ENCODE measurements at regions not wholly inside any gene's neighbourhood (a gene's known extent, or its start where the extent isn't known, plus 50 kb on each side); places are given as distances from the start of the nearest gene placed in this dataset.
"Not testable (repeated sequence)": the region's sequence is repeated elsewhere in the genome, so short reads cannot be mapped to it uniquely, and the experiment has no call there.

DNA sequence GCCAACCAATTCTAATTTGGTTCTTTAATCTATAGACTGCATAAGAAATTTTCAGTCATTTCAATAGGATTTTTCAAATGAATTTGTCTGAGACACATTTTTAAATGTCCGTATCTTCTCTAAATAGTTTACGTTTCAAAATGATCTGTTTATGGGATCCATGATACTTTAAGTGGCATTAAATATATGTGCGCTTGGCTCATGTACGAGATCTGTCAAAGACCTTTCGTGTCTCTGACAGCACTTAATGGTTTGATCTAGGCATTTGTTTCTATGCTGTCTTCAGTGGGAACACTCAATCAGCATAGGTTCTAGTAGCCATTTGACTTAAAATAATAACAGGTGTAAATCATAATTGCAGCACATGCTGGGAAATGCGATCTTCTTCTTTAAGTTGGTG, 731.0 kb downstream of the CENPC start:
- FAIRE-seq: no peak

DNA sequence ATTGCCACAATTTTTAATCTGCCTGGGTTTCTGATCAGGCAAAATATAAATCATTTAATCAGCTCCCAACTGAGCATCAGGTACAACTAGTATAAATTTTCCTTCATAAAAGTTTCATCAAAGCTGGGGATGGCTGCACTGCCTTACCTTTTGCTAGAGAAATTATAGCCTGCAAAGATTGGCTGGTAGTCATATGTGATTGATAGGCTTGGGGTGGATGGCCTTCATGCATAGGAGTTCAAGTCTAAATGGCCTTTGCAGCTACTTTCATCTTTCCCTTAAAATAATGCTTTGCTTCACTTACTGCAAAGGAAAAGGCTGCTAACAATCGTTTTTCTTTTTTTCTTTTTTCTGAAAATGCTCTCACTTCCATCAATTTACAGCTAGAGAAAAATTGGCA, 739.7 kb downstream of the CENPC start:
- FAIRE-seq: no peak

DNA sequence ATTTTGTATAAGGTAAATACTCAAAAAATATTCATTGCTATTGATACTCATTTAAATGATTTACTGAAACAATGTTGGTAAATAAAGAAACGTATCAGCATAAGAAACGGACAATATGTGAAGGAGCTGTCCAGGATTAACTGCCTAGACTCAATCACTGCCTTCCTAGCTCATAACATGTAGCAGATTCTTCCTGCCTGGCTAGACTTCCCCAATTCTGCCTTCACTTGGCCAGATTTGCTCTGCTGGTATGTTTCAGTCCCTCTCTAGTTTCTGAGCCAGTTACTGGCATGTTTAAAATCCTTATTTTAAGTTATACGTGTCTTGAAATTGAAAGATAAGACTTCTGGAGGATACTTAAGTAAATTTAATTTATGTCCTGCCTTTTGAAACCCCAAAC, 740.3 kb downstream of the CENPC start:
- FAIRE-seq: no peak

DNA sequence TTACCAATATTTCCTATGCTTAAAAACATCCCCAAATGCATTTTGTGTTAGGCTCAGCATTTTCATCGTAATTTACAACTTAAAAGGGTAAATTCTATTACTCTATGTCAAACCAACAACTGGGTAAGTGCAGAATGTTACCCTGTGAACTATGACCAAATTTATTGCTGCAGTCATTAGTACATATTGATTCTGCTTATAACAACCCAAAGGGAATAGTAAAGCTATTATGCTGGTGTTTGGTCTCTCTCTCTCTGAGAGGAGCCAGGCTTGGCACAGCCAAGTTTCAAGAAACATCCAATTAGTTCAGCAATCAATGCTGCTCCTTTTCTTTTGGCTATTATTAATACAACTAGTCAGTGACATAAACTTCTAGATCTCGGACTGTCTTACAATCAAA, 747.7 kb downstream of the CENPC start:
- no peak for FAIRE-seq

DNA sequence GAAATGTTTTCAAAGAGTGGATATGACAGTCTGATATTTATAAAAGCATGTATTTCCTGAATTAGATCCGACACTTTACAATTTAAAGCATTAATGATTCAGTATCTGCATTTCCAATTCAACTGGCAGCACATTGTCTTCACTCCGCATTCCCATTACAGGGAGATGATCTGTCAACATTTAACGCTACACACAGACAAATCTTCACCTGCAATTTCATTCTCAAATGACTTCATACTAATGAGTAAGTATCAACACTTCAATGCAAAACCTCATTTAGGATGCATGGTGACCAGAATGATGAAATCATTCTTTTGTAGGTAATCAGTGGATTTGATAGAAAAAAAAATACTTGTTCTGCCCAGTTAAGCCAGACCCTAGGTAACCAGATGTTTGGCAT, 749.6 kb downstream of the CENPC start:
- FAIRE-seq: no peak

DNA sequence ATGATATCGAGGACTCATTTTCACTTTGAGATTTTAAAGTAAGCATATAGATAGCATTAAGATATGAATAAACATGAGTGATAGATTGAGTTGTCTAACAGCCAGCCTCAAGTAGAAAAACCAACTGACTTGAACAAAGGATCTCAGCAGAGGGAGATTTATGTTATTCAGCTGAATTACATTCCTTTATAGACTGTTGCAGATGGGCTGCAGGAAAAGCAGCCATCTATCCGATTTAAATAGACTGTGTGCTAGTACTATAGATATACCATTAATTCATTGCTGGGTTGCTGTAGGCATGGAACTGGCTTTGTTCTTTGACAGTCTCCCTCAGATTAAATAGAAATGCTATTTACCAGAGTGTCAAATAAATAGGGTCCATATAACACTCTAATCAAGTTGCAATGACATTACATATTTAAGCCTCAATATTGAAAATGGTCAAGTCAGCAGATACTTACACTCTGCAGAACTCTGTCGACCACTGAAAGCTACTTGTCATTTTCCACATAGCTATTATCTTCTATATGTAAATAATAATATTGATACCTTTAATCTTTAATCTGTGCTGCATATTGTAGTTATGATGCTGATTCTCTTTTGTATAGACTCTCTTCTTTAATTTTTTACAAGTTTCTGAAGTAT, 750.8 kb downstream of the CENPC start:
- no peak for FAIRE-seq

DNA sequence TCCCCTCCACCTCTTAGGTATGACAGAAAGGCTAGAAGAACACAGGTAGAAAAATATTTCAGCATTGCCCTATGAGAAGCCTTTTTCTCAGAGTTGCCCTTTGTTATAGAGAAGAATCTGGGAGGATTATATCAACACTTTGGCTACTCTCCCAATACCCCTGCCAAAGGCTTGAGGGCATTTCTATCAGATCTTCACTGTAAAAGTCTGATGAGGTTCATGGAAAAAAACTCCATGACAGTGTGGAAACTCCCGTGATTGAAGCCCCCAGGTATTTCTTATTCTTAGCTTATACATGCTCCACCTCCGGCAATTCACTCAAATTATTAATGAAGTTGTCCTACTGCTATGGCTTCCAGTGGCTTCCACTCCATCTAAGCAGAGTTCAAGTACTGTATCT, 753.6 kb downstream of the CENPC start:
- no peak for FAIRE-seq

DNA sequence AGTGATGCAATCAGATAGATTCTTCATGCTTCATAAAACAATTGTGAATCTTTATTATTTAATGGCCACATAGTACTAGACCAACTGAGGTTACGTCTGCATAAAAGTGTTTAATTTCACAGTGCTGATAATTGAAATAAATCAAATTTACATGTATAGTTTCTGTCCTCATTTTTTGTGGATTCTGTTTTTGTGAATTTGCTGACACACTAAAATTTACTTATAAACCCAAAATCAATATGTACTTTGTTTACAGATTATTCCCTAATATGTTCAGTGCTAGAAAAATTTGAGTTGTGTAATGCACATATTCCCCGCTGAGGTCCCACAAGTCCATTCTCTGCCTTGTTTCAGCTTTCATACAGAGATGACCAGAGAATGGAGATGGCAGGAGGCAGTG, 759.8 kb downstream of the CENPC start:
- no peak for FAIRE-seq

DNA sequence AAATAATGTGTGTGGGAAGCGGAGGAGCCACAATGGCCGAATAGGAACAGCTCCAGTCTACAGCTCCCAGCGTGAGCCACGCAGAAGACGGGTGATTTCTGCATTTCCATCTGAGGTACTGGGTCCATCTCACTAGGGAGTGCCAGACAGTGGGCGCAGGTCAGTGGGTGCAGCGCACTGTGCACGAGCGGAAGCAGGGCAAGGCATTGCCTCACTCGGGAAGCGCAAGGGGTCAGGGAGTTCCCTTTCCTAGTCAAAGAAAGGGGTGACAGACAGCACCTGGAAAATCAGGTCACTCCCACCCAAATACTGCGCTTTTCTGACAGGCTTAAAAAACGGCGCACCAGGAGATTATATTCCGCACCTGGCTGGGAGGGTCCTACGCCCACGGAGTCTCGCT, 762.6 kb downstream of the CENPC start:
- FAIRE-seq: not testable (repeated sequence)

DNA sequence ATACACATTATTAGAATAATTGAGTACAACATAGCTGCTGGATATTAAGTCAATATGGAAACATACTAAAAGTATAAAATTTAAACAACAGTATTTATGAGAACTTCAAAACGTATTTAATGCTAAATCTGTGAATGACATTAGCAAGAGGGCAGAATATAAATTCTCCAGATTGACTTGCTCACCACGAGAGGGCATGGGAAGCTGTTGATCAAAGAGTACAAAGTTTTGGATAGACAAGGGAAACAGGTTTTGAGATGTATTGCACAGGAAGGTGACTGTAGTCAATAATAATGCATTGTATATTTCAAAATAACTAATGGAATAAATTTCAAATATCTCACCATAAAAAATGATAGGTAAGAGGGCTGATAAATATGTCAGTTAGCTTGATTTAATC, 768.2 kb downstream of the CENPC start:
- no peak for FAIRE-seq

DNA sequence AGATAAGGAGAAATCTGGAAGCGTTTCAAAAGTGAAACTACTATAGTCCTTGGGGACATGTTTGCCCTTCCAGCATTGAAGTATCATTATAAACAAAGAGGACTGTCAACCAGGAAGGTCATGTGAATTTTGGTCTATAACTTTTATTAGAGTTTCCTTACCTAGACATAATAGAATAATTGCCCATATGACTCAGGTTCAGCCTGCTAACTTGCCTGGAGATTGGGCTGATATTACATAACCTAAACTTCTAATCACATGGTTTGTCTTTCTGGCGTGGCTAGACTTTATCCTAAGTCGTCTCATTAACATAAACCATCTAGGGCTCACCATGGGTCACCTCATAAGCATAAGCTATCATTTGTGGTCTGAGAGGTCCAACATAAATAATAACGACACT, 775.9 kb downstream of the CENPC start:
- FAIRE-seq: no peak

DNA sequence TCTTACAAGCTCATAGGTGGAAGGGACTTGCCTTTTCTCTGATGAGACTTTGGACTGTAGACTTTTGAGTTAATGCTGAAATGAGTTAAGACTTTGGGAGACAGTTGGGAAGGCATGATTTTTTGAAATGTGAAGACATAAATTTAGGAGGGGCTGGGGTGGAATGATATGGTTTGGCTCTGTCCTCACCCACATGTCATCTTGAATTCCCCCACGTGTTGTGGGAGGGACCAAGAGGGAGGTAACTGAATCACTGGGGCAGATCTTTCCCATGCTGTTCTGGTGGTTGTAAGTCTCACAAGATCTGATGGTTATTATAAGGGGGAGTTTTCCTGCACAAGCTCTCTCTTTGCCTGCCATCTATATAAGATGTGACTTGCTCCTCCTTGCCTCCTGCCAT, 777.9 kb downstream of the CENPC start:
- FAIRE-seq: no peak

DNA sequence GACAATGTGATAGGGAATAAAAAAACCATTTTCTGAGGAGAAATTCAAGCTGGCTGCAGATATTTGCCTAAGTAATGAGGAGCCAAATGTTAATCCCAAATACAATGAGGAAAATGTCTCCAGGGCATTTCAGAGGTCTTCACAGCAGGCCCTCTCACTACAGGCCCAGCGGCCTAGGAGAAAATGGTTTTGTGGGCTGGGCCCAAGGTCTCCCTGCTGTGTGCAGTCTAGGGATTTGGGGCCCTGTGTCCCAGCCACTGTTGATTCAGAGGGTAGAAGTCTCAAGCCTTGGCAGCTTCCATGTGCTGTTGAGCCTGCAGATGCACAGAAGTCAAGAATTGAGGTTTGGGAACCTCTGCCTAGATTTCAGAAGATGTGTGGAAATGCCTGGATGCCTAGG, 778.7 kb downstream of the CENPC start:
- no peak for FAIRE-seq

DNA sequence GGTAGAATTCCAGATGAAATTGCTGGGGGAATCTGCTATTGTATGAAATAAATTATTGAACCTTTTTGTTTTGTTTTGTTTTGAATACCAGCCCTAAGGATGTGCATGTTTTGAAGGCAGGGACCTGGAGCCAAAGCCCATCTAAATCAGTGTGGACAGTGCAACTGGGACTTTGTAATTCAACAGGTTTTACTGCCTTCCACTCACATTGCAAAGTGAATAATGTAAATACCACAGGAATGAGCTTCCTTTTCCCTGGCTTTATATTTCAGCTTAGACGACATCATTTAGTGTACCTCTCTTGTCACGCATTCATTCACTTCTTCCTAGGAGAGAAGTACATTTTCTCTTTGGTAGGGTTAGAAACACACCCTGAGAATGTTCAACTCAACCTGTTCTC, 795.0 kb downstream of the CENPC start:
- FAIRE-seq: no peak

DNA sequence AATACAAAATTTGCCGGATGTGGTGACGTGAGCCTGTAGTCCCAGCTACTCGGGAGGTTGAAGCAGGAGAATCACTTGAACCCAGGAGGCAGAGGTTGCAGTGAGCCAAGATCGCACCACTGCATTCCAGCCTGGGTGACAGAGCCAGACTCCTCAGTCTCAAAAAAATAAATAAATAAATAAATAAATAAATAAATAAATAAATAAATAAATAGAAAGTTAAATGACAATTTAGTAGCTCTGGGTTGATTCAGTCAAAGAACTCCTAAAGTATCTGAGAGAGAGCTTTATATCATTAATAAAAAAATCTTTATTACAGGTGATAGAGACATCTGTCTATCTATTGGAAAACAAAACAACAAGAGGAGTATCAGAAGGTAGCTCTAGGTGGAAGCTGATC, 798.4 kb downstream of the CENPC start:
- FAIRE-seq: not testable (repeated sequence)

DNA sequence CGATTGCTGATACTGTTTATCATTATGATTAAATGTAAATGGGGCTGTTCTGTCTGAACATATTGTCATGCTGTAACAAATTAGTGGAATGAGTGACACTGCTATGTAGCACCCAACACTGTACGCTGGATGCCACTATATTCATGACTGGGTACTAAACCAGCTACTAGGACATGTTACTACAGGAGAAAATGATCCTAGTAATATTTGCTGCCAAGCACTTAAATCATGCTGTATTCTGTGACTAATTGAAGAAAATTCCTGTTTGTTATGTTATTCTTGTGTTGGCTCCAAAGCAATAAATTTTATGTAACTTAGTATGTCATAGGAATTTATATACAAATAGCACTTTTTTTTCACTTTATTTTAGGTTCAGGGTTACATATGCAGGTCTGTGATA, 804.2 kb downstream of the CENPC start:
- no peak for FAIRE-seq

DNA sequence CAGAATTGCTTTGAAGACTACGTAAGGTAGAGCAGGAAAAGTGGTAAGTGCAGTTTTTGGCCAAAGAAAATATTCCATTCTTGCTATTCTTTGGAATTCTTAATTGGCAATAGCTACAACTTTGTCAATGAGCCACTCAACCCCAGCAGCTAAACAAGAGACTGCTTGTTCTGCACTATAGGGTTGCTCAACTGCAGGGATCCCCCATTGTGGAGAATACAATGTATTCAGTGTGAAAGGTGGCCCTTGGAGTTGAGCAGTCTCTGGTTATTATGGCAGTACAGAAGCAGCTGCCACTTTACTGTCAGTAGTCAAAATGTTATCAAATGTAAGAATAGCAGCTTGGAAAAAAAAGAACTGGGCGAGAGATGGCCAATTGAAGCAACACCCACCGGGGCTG, 808.7 kb downstream of the CENPC start:
- FAIRE-seq: no peak

DNA sequence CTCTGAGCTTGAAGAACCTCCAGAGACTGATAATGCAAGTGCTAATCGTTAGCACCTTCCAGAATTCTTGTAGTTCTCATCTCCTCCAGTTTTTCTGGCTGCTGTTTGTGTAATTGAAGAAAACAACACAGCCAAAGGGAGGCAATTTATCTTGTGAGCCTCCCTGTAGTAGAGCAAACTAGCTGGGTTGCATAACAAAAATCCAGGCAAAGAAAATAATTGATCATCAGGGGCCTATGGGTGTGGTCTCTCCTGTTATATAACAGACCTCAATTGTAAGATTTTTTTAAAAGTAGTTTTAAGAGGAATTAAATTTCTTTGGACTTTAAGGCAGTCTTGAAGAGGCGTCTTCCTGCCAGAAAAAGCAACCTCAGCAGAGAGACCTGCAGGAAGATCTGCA, 817.0 kb downstream of the CENPC start:
- FAIRE-seq: no peak

DNA sequence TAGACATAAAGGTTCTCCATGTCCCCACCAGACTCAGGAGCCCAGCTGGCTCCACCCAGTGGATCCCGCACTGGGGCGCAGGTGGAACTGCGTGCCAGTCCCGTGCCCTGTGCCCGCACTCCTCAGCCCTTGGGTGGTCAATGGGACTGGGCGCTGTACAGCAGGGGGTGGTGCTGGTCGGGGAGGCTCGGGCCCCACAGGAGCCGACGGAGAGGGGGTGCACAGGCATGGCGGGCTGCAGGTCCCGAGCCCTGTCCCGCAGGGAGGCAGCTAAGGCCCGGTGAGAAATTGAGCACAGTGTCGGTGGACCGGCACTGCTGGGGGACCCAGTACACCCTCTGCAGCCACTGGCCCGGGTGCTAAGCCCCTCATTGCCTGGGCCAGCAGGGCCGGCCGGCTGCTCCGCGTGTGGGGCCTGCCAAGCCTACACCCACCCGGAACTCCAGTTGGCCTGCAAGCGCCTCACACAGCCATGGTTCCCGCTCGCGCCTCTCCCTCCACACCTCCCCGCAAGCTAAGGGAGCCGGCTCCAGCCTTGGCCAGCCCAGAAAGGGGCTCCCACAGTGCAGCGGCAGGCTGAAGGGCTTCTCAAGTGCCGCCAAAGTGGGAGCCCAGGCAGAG, 832.9 kb downstream of the CENPC start:
- FAIRE-seq: not testable (repeated sequence)

DNA sequence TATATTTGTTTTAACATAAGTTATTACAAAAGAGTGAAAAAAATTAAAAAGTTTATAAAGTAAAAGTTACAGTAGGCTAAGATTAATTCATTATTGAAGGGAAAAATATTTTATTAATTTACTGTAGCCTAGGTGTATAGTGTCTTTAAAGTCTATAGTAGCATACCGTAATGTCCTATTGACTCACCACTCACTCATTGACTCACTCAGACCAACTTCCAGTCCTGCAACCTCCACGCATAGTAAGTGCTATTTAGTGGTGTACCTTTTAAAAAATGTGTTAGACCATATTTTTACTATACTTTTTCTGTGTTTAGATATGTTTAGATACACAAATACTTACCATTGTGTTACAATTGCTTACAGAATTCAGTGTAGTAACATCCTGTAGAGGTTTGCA, 841.1 kb downstream of the CENPC start:
- peak; percentile 33 for FAIRE-seq

DNA sequence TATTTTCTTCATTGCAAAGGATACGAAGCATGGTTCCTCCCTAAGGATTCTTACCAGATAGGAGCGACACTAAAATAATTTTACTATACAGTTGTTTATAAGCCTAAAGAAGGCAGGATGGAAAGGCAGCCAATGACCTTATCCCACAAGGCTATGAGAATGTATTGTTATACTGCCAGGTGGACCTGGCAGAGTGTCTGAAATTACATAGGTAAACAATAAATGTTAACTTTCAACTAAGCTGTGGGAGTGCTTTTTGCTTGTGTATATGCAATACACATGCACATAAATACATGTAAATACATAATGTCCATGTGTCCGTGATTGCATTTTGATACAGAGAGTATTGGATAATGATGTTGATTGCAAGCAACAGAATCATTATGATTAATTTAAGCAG, 850.6 kb downstream of the CENPC start:
- no peak for FAIRE-seq

DNA sequence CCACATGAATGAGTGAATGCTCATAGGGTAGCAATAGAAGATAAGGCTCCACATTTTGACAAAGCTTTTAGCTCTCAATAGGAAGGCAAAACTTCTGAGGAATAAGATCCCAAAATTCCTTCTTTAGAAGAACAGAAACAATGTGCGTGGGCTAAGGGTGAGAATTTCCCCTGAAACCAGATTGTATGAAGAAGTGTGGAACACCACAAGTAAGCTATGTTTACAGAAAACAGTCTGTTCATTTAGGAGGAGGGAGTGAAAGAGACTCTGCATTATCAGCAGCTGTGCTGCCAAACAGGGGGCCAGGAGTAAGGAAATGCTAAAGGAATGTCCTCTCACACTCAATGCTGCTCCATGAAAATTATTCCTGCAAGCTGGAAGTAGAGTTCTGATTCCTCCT, 851.6 kb downstream of the CENPC start:
- no peak for FAIRE-seq

DNA sequence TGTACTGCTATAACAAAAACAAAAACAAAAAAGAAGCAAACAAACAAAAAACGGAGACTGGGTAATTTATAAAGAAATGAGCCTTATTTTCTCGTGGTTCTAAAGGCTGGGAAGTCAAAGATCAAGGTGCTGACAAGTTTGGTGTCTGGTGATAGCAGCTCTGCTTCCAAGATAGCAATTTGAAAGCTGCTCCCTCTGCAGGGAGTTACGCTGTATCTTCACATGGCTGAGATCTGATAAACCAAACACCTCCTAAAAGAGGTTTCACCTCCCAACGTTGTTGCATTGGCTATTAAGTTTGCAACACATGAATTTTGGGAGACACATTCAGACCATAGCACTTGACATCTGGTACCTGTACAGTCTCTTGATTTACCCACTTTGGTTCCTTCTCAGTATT, 854.2 kb downstream of the CENPC start:
- FAIRE-seq: no peak

DNA sequence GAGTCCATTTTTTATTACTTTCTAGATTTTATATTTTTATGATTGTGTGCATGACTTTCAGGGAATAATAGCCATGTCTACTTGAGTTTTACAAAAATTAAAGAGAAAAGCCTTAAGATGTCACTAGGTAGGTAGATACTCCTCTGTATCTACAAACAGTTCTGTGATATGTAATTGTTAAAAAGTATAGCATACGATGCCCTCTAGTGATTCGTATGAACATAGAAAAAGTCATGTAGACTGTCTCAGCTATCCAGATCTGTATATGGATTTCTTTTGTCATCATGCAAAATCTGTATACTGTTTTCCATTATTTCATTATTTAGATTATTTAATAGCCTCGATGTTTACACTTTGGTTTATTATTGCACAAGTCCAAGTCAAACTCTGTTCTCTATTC, 856.6 kb downstream of the CENPC start:
- no peak for FAIRE-seq

DNA sequence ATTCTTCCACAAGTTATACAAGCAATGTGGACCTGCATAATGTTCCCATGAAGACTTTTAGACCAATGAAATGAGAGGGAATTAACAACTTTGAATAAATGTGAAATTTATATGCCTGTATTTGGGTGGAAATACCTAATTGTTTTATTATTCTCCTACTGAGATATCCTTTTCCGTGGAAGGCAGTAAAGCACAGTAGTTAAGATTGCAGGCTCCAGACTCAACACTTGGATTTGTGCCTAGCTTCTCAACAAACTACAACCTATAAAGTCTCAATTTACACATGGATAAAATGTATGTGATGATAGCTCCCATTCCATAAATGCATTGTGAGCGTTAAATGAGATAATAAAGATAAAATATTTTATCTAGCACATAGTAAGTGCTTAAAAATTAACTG, 857.8 kb downstream of the CENPC start:
- FAIRE-seq: no peak
